SK-N-SH (cell line): ENCODE measurements at regions not wholly inside any gene's neighbourhood (a gene's known extent, or its start where the extent isn't known, plus 50 kb on each side); places are given as distances from the start of the nearest gene placed in this dataset.

Experiments used
- CTCF ChIA-PET: fragments of 300-600, 350-600 bp; formaldehyde crosslinking; extraction: SDS; loops from one replicate; lab custom pipeline; 2021; lab: Yijun Ruan, JAX
- POLR2A ChIA-PET: fragments of 350-600 bp; sonication (Branson Sonifier 250); formaldehyde crosslinking; extraction: SDS; loops from one replicate; lab custom pipeline; 2020; ENCODE audit warnings: antibody characterized with exemption, inconsistent platforms; lab: Yijun Ruan, JAX
- DNase-seq: peaks from one replicate; pipeline ENCODE4 v3.0.0; 2012
- H2AFZ ChIP-seq: fragments of 200-600 bp; sonication (generic); 2 replicates; pipeline ENCODE4 v1.8.1; 2016; ENCODE audit warnings: antibody characterized with exemption, mild to moderate bottlenecking, low read depth
- H3F3A ChIP-seq: fragments of 200-600 bp; sonication (generic); replicated peaks from 2 replicates; pipeline ENCODE3; 2016; ENCODE audit warnings: antibody characterized with exemption, mild to moderate bottlenecking; ENCODE audit not compliant: insufficient read depth
- H3K27ac ChIP-seq, 2 experiments: fragments of 200-500 bp in 1 of 2; fragments of 200-600 bp in 1 of 2; sonication (Bioruptor generic) in 1 of 2; sonication (generic), shearing (Covaris generic) in 1 of 2; 2 replicates each; pipeline versions ENCODE4 v1.5.1 to v1.6.1; 2014 to 2016; ENCODE audit warnings: low read depth in 2 of 2, inconsistent platforms in 1 of 2, low read length in 1 of 2, mild to moderate bottlenecking in 1 of 2, mixed read lengths in 1 of 2
- H3K27me3 ChIP-seq: fragments of 200-600 bp; sonication (generic), shearing (Covaris generic); 2 replicates; pipeline ENCODE4 v1.6.1; 2016; ENCODE audit warnings: mixed run types; ENCODE audit not compliant: insufficient read depth
- H3K36me3 ChIP-seq, 2 experiments: fragments of 200-500 bp in 1 of 2; fragments of 200-600 bp in 1 of 2; sonication (Bioruptor generic) in 1 of 2; sonication (generic) in 1 of 2; replicated peaks in 1 of 2; 2 replicates each; pipeline versions ENCODE3 to v1.5.1; 2014 to 2016; ENCODE audit warnings: low read length in 1 of 2, mild to moderate bottlenecking in 1 of 2; ENCODE audit not compliant: insufficient read depth in 2 of 2, control insufficient read depth in 1 of 2
- H3K4me1 ChIP-seq, 2 experiments: fragments of 200-500 bp in 1 of 2; fragments of 200-600 bp in 1 of 2; sonication (Bioruptor generic) in 1 of 2; sonication (generic), shearing (Covaris generic) in 1 of 2; 2 replicates each; pipeline versions ENCODE4 v1.5.1 to v1.6.1; 2014 to 2016; ENCODE audit warnings: low read depth in 1 of 2, low read length in 1 of 2, mixed run types in 1 of 2; ENCODE audit not compliant: insufficient read depth in 2 of 2, control insufficient read depth in 1 of 2
- H3K4me2 ChIP-seq: fragments of 200-600 bp; sonication (generic), shearing (Covaris generic); 2 replicates; pipeline ENCODE4 v1.6.1; 2017; ENCODE audit warnings: mixed run types
- H3K4me3 ChIP-seq, 2 experiments: fragments of 200-500 bp in 1 of 2; fragments of 200-600 bp in 1 of 2; sonication (Bioruptor generic) in 1 of 2; sonication (generic), shearing (Covaris generic) in 1 of 2; 2 replicates each; pipeline versions ENCODE4 v1.5.1 to v1.8.1; 2014 to 2016; ENCODE audit warnings: low read depth in 2 of 2, inconsistent platforms in 1 of 2, low read length in 1 of 2, mild to moderate bottlenecking in 1 of 2, mixed read lengths in 1 of 2, moderate library complexity in 1 of 2
- H3K79me2 ChIP-seq: fragments of 200-600 bp; sonication (generic); 2 replicates; pipeline ENCODE4 v1.8.1; 2017; ENCODE audit warnings: mild to moderate bottlenecking; ENCODE audit not compliant: insufficient read depth
- H3K9ac ChIP-seq: fragments of 200-600 bp; sonication (generic); 2 replicates; pipeline ENCODE4 v1.6.1; 2017; ENCODE audit warnings: mixed run types
- H3K9me2 ChIP-seq: fragments of 200-600 bp; sonication (generic); 2 replicates; pipeline ENCODE4 v1.6.1; 2017; ENCODE audit warnings: mixed run types
- H3K9me3 ChIP-seq: fragments of 200-600 bp; sonication (generic); 2 replicates; pipeline ENCODE4 v1.6.1; 2017; ENCODE audit warnings: mixed run types, mild to moderate bottlenecking, moderate library complexity
- H4K20me1 ChIP-seq: fragments of 200-600 bp; sonication (generic); 2 replicates; pipeline ENCODE4 v1.6.1; 2017; ENCODE audit warnings: mild to moderate bottlenecking, mixed run types; ENCODE audit not compliant: insufficient read depth
- CHD2 ChIP-seq: fragments of 150-350 bp; IDR thresholded peaks from 2 replicates; pipeline ENCODE4 v1.6.1; 2018; ENCODE audit warnings: low read length; ENCODE audit not compliant: partially characterized antibody
- FOSL2 ChIP-seq: IDR thresholded peaks from 2 replicates; pipeline ENCODE4 v1.4.0; 2012; ENCODE audit warnings: low read depth, mild to moderate bottlenecking, moderate library complexity, borderline replicate concordance
- GABPA ChIP-seq: IDR thresholded peaks from 2 replicates; pipeline ENCODE4 v1.4.0; 2012; ENCODE audit warnings: low read depth, mild to moderate bottlenecking
- MEF2A ChIP-seq: IDR thresholded peaks from 2 replicates; pipeline ENCODE4 v1.4.0; 2012; ENCODE audit warnings: low read depth, borderline replicate concordance
- NRF1 ChIP-seq: IDR thresholded peaks from 2 replicates; pipeline ENCODE4 v1.6.1; 2012; ENCODE audit warnings: low read depth, mild to moderate bottlenecking, low read length
- RCOR1 ChIP-seq: fragments of 150-350 bp; IDR thresholded peaks from 2 replicates; pipeline ENCODE4 v1.6.1; 2017; ENCODE audit warnings: antibody characterized with exemption, low read length
- RXRA ChIP-seq: IDR thresholded peaks from 2 replicates; pipeline ENCODE4 v1.4.0; 2012; ENCODE audit warnings: low read depth, mild to moderate bottlenecking, borderline replicate concordance
- TEAD4 ChIP-seq: IDR thresholded peaks from 2 replicates; pipeline ENCODE4 v1.4.0; 2012; ENCODE audit warnings: mild to moderate bottlenecking, borderline replicate concordance; ENCODE audit not compliant: insufficient read depth
- WGBS: methylation state at CpG from one replicate; pipeline ENCODE4 v1.1.6; 2017; ENCODE audit warnings: low lambda C conversion rate; 5-methylcytosine and 5-hydroxymethylcytosine counted together
- TF ChIP-seq, protein P1 (sequence below): IDR thresholded peaks from 2 replicates; pipeline ENCODE4; 2012
- TF ChIP-seq, protein P2 (sequence below): fragments of 150-350 bp; IDR thresholded peaks from 2 replicates; pipeline ENCODE4 v1.6.1; 2016; ENCODE audit warnings: mild to moderate bottlenecking, low read depth, low read length
- TF ChIP-seq, protein P3 (sequence below): IDR thresholded peaks from 2 replicates; pipeline ENCODE4 v1.4.0; 2012; ENCODE audit warnings: low read depth, borderline replicate concordance

DNA sequence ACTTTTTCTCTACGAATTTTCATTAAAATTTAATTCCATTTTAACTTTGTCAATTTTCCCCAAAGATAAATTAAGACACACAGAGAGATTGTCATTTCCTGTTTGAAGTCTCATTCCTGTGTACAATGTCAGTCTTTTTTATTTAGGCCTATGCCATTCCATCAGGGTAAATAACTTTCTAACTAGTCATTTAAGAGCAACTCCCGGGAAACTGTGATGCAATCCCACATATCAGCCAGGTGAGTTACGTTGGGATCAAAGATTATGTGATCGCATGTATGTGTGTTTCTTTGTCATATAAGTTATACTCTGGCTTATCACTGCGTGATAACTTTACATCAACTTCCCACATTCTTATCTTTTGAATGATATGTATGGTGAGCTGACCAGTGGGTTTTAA lies 86.1 kb upstream of the S1PR1 start:
- Histone ChIP-seq H3K4me1 (peaks cover 0 to 10% of the 10 kb centered on the region in 2 experiments; a peak in 2 of 4 replicates), H3K27ac (no peak overlapping the region; a peak in 1 of 4 replicates), H3K4me2 (no peak overlapping the region), H3F3A (no peaks in the 10 kb centered on the region), H3K9ac (no peak overlapping the region), H4K20me1 (no peaks in the 10 kb centered on the region), H3K27me3 (no peaks in the 10 kb centered on the region), H3K36me3 (no peaks in the 10 kb centered on the region), H3K9me2 (no peaks in the 10 kb centered on the region), H3K4me3 (no peak overlapping the region), H3K79me2 (no peaks in the 10 kb centered on the region), H3K9me3 (no peaks in the 10 kb centered on the region), H2AFZ (peak overlapping the region; percentile 19; the same call in 1 of the 2 replicates)
- 62% methylated on average over 5 of the region's 5 CpGs for WGBS
- no peak for DNase-seq
- POLR2A ChIA-PET: no interaction called here
- TF ChIP-seq, protein P1, sequence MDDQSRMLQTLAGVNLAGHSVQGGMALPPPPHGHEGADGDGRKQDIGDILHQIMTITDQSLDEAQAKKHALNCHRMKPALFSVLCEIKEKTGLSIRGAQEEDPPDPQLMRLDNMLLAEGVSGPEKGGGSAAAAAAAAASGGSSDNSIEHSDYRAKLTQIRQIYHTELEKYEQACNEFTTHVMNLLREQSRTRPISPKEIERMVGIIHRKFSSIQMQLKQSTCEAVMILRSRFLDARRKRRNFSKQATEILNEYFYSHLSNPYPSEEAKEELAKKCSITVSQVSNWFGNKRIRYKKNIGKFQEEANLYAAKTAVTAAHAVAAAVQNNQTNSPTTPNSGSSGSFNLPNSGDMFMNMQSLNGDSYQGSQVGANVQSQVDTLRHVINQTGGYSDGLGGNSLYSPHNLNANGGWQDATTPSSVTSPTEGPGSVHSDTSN: peak; percentile 26; the same call in 1 of the 2 replicates
- TF ChIP-seq GABPA (no peak), MEF2A (no peak), FOSL2 (peak; percentile 22; the same call in 1 of the 2 replicates)
- TF ChIP-seq, protein P2, sequence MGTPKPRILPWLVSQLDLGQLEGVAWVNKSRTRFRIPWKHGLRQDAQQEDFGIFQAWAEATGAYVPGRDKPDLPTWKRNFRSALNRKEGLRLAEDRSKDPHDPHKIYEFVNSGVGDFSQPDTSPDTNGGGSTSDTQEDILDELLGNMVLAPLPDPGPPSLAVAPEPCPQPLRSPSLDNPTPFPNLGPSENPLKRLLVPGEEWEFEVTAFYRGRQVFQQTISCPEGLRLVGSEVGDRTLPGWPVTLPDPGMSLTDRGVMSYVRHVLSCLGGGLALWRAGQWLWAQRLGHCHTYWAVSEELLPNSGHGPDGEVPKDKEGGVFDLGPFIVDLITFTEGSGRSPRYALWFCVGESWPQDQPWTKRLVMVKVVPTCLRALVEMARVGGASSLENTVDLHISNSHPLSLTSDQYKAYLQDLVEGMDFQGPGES: no peak
- CTCF ChIA-PET: interaction anchor here (1.2 kb wide), 2 partner anchors 11 to 13 kb away, joined by 3 read pairs; no protein-coding TSS in a partner anchor

DNA sequence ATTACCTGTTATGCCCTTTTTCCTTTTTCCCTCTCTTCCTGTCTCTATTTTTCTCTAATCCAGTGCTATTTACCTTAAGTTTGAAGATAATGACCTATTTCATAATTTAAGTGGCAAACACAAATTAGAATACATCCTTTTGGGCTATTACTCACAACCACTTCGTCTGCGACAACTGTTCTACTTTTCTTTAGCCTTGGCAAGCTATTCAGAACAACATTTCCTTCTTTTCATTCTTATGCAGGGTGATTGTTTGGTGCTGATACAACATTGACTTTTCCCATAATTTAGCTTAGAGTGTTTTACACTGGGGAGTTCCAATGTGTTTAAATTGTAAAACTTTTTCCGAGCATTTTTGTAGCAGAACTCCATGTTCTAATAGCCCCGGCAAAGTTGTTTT lies 86.6 kb upstream of the S1PR1 start:
- Histone ChIP-seq H3K27ac (no peak overlapping the region; a peak in 1 of 4 replicates), H2AFZ (peak overlapping the region; percentile 19; the same call in 1 of the 2 replicates)
- CTCF ChIA-PET: interaction anchor here (0.9 to 1.3 kb wide), 3 partner anchors 10 to 24 kb away, joined by 3 to 4 read pairs (median 3); no protein-coding TSS in a partner anchor

More for the DNA sequence above, 86.6 kb upstream of the S1PR1 start:
- H3K9me2 ChIP-seq: no peaks in the 10 kb centered on the region
- H3K27me3 ChIP-seq: no peaks in the 10 kb centered on the region
- H4K20me1 ChIP-seq: no peaks in the 10 kb centered on the region
- H3K36me3 ChIP-seq: no peaks in the 10 kb centered on the region
- H3K4me1 ChIP-seq: peaks cover 0 to 10% of the 10 kb centered on the region in 2 experiments; a peak in 2 of 4 replicates
- H3K9me3 ChIP-seq: no peaks in the 10 kb centered on the region
- no peaks in the 10 kb centered on the region for H3F3A ChIP-seq
- H3K4me3 ChIP-seq: no peak overlapping the region
- 93% methylated on average over 4 of the region's 4 CpGs for WGBS
- no peaks in the 10 kb centered on the region for H3K79me2 ChIP-seq
- POLR2A ChIA-PET: no interaction called here
- no peak overlapping the region for H3K9ac ChIP-seq
- no peak overlapping the region for H3K4me2 ChIP-seq
- DNase-seq: no peak
- TF ChIP-seq RXRA: no peak
- TF ChIP-seq RCOR1: no peak
- TF ChIP-seq TEAD4: no peak
- no peak for TF ChIP-seq MEF2A
- no peak for TF ChIP-seq CHD2
- TF ChIP-seq, protein P3, sequence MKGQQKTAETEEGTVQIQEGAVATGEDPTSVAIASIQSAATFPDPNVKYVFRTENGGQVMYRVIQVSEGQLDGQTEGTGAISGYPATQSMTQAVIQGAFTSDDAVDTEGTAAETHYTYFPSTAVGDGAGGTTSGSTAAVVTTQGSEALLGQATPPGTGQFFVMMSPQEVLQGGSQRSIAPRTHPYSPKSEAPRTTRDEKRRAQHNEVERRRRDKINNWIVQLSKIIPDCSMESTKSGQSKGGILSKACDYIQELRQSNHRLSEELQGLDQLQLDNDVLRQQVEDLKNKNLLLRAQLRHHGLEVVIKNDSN: no peak
- TF ChIP-seq NRF1: no peak
